Retinal pigment epithelial cell (primary cell): ENCODE measurements at regions not wholly inside any gene's neighbourhood (a gene's known extent, or its start where the extent isn't known, plus 50 kb on each side); places are given as distances from the start of the nearest gene placed in this dataset.
"Not testable (repeated sequence)": the region's sequence is repeated elsewhere in the genome, so short reads cannot be mapped to it uniquely, and the experiment has no call there.

Experiments
- DNase-seq: peaks from one replicate; pipeline ENCODE4 v3.0.0-alpha.2; 2010; ENCODE audit warnings: low read depth
- H3K4me3 ChIP-seq: 2 replicates; pipeline ENCODE4 v1.5.1; 2011; ENCODE audit warnings: mild to moderate bottlenecking, low read length, control low read depth, moderate library complexity
- TF ChIP-seq, protein P1 (sequence below): conservative IDR thresholded peaks from 2 replicates; pipeline ENCODE4 v1.5.1; 2011; ENCODE audit warnings: low read depth, low read length, control low read depth, inconsistent platforms

DNA sequence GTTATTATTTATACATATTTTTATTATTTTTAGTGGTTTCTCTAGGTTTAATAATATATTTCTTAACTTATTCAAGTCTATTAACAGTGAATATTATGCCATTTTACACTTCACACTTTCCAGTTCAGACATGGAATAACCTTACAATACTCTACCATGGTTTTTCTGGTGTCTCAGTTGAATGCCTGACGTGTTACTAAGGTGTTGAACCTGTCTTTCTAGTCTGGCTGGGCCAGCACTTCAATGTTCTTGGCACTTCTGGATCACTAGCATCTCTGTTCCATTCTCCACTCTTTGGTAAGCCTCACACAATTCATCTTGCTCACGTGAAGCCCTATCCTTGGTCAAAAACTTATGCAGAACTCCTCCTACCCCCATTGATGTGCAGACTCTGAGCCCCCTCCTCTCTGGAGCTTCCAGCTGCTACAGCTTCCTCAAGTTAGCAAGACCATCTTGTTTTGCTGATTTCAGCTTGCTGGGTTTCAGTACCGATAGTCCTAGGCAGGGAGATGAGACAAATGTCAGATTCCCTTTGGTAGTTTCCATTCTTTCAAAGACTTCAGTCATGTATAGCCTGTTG, 243.1 kb downstream of the FBXO4 start:
- TF ChIP-seq, protein P1, sequence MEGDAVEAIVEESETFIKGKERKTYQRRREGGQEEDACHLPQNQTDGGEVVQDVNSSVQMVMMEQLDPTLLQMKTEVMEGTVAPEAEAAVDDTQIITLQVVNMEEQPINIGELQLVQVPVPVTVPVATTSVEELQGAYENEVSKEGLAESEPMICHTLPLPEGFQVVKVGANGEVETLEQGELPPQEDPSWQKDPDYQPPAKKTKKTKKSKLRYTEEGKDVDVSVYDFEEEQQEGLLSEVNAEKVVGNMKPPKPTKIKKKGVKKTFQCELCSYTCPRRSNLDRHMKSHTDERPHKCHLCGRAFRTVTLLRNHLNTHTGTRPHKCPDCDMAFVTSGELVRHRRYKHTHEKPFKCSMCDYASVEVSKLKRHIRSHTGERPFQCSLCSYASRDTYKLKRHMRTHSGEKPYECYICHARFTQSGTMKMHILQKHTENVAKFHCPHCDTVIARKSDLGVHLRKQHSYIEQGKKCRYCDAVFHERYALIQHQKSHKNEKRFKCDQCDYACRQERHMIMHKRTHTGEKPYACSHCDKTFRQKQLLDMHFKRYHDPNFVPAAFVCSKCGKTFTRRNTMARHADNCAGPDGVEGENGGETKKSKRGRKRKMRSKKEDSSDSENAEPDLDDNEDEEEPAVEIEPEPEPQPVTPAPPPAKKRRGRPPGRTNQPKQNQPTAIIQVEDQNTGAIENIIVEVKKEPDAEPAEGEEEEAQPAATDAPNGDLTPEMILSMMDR = no peak
- no peak for DNase-seq

DNA sequence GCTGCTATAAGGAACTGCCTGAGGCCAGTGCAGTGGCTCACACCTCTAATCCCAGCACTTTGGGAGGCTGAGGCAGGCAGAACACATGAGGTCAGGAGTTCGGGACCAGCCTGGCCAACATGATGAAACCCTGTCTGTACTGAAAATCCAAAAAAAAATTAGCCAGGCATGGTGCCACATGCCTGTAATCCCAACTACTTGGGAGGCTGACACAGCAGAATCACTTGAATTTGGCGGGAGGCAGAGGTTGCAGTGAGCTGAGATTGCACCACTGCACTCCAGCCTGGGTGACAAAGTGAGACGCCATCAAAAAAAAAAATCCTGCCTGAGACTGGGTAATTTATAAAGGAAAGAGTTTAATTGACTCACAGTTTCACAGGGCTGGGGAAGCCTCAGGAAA, 247.1 kb upstream of the GHR start:
- DNase-seq, H3K4me3 ChIP-seq: not testable (repeated sequence)

More for the DNA sequence above, 243.1 kb downstream of the FBXO4 start:
- no peak overlapping the region for H3K4me3 ChIP-seq

DNA sequence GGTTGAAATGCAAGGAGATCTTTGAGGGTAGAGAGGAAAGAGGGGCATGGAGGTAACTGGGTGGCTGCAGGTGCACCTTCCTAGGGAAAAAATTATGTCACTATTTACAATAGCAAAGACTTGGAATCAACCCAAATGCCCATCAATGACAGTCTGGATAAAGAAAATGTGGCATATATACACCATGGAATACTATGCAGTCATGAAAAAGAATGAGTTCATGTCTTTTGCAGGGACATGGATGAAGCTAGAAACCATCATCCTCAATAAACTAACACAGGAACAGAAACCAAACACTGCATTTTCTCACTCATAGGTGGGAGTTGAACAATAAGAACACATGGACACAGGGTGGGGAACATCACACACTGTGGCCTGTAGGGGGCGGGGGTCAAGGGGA, 243.4 kb upstream of the GHR start:
- not testable (repeated sequence) for DNase-seq, H3K4me3 ChIP-seq

DNA sequence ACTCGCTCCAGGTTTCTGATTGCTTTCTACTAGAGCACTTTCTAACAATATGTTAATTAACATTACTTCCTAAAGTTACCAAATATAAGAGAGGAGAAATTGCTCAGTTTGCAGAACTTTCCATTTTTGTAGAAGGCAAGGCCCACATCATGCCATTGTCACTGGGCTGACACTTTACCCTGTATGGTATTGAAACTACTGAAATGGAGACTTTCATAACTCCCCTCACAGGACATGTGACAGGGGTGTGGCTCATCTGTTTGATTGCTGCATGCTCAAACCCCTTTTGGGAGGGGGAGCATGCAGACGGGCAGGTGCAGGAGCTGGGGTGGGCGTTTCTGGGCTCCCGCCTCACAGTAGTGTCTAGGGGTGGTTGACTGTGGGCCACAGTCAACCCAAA, 206.3 kb upstream of the GHR start:
- H3K4me3 ChIP-seq = no peak overlapping the region
- no peak for DNase-seq
- TF ChIP-seq, protein P1 = no peak

DNA sequence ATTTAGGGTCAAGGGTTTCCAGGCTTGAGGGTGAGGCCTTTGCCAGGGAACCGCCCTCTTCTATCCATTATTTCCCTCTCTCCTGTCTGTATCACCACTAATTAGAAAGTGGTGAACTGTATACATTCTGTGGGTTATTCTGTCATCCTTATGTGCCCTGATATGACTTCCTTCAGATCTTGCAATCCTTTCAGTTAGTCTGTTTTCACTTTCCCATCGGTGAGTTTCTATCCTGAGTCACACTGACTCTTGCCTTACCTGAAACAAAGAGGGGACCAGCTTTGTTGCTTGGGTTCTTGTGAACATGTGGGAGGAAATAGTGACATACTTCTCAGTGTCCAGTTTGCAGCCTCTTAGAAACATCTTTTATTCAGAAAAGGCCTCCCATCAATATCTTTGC, 205.4 kb upstream of the GHR start:
- no peak overlapping the region for H3K4me3 ChIP-seq
- no peak for DNase-seq
- TF ChIP-seq, protein P1 = no peak

DNA sequence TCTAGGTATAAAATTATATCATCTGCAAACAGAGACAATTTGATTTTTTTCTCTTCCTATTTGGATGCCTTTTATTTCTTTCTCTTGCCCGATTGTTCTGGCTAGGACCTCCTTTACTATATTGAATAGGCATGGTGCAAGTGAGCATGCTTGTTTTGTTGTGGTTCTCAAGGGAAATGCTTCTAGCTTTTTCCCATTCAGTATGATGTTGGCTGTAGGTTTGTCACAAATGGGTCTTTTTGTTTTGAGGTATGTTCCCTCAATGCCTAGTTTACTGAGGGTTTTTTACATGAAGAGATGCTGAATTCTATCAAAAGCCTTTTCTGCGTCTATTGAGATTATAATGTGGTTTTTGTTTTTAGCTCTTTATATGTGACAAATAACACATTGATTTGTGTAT, 198.2 kb upstream of the GHR start:
- TF ChIP-seq, protein P1 = no peak
- DNase-seq = no peak
- H3K4me3 ChIP-seq = no peak overlapping the region

DNA sequence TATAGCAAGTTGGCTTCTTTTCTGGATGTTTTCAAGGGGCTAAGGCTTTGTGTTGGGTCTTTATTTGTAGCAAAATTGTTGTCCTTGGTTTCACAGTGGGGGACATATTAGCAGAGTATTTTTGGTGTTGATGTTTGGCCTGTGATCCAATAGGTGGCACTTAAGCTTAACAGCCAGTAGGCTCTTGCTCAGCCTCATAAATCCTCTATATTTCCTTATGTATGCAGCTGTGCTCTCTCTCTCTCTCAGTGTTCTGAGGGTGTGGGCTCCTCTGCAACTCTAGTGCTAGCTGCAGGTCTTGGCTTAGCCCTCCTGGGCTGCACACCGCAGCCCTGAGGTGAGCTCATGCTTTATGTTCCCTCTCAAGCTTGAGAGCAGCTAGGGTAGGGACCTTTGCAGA, 195.0 kb upstream of the GHR start:
- no peak for DNase-seq
- no peak overlapping the region for H3K4me3 ChIP-seq
- TF ChIP-seq, protein P1 = no peak

DNA sequence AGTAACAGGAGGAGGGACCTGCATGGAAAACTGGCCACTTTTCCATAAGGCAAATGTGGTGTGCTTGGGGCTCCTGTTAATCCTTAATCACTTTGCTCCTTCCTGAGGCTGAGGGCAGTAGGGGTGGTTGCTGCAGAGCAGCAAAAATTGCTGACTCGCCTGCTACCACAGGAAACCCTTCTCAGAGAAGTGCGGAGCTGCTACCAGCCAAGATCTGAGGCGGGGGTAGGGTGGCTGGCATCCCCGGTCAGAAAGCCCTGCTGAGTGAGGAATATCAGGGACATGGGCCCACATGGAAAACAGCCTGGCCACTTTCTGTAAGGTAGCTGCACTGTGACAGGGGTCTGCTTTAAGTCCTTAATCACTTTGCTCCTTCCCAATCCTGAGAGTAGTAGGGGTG, 192.4 kb upstream of the GHR start:
- DNase-seq = no peak
- TF ChIP-seq, protein P1 = no peak
- H3K4me3 ChIP-seq = no peak overlapping the region
